ENCODE measurements at regions not wholly inside any gene's neighbourhood (a gene's known extent, or its start where the extent isn't known, plus 50 kb on each side); places are given as distances from the start of the nearest gene placed in this dataset.

DNA sequence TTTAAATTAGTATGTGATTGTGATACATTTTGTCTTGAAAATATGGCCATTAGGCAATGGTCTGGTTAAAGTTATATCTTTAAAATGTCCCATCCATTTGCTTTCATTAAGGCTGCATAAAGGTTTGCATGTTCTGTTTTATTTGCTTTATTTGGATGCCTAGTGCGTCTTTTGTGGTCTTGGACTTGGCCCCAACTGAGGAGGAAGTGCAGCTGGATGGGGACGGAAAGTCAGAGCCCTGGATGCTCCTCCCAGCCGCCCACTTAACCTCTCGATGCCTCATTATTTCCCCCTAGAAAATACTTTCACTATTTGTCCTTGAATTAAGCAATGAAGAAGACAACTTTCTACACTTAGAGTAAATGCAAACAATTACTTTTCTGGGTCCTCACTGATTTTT is 898.2 kb downstream of the MCTP2 start:
- POLR2A ChIA-PET = no interaction called here

DNA sequence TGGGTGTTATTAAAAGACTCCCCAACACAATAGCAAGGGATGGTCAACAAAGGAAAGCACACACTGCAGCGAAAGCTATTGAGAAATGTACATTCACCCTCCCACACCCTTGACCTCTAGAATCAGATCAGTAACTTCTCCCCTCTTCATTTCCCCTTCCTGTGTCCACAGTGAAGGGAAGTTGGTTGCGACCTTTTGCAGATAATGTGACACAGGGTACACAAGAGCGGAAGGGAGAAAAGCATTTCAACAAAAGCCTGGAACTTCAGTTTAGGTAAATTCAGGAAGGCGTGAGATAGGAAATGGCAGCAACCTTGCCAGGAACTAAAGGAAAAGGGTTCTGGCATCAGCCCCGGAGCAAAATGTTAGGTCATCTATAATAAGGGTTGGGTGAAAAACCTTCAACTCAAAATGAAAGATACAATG is 899.8 kb downstream of the MCTP2 start:
- DNase-seq = no peak
- no peak overlapping the region for H3K4me3 ChIP-seq (ENCODE audit: low read depth in 2 of 2, low read length in 1 of 2)
- WGBS (ENCODE audit: low lambda C conversion rate) = 19% methylated on average over 5 of the region's 5 CpGs
- no peaks in the 10 kb centered on the region for H3K4me1 ChIP-seq (ENCODE audit: control insufficient read depth in 1 of 2, insufficient read depth in 2 of 2, low read depth in 1 of 2, low read length in 1 of 2)
- no peaks in the 10 kb centered on the region for H3K9me2 ChIP-seq
- no peak overlapping the region for H3K4me2 ChIP-seq
- no peaks in the 10 kb centered on the region for H3F3A ChIP-seq (replicated peaks; ENCODE audit: insufficient read depth)
- ChIA-PET POLR2A (no interaction called here), CTCF (no interaction called here)
- no peaks in the 10 kb centered on the region for H4K20me1 ChIP-seq (ENCODE audit: insufficient read depth)
- H3K9ac ChIP-seq = no peak overlapping the region
- no peak overlapping the region for H3K27ac ChIP-seq (ENCODE audit: low read depth in 2 of 2, low read length in 1 of 2)
- H3K9me3 ChIP-seq = no peaks in the 10 kb centered on the region
- H2AFZ ChIP-seq (ENCODE audit: low read depth) = no peak overlapping the region
- TF ChIP-seq GABPA (IDR thresholded peaks at IDR 0.05; ENCODE audit: low read depth) (no peak), NFIC (IDR thresholded peaks at IDR 0.05; ENCODE audit: borderline replicate concordance) (no peak), GATA2 (CRISPR knock-in tag; IDR thresholded peaks at IDR 0.05) (no peak)
- TF ChIP-seq, protein P1, sequence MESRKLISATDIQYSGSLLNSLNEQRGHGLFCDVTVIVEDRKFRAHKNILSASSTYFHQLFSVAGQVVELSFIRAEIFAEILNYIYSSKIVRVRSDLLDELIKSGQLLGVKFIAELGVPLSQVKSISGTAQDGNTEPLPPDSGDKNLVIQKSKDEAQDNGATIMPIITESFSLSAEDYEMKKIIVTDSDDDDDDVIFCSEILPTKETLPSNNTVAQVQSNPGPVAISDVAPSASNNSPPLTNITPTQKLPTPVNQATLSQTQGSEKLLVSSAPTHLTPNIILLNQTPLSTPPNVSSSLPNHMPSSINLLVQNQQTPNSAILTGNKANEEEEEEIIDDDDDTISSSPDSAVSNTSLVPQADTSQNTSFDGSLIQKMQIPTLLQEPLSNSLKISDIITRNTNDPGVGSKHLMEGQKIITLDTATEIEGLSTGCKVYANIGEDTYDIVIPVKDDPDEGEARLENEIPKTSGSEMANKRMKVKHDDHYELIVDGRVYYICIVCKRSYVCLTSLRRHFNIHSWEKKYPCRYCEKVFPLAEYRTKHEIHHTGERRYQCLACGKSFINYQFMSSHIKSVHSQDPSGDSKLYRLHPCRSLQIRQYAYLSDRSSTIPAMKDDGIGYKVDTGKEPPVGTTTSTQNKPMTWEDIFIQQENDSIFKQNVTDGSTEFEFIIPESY (IDR thresholded peaks at IDR 0.05; ENCODE audit: borderline replicate concordance, low read depth) = no peak
- H3K27me3 ChIP-seq (ENCODE audit: insufficient read depth) = no peaks in the 10 kb centered on the region
- H3K36me3 ChIP-seq (replicated peaks in 1 of 2; ENCODE audit: control insufficient read depth in 1 of 2, insufficient read depth in 2 of 2, low read length in 1 of 2) = no peaks in the 10 kb centered on the region
- no peaks in the 10 kb centered on the region for H3K79me2 ChIP-seq (ENCODE audit: insufficient read depth)

More for the DNA sequence above, 898.2 kb downstream of the MCTP2 start:
- Histone ChIP-seq H3K4me3 (ENCODE audit: low read depth in 2 of 2, low read length in 1 of 2) (no peak overlapping the region), H2AFZ (ENCODE audit: low read depth) (no peak overlapping the region), H3K9ac (no peak overlapping the region), H3K27ac (ENCODE audit: low read depth in 2 of 2, low read length in 1 of 2) (no peak overlapping the region), H3K27me3 (ENCODE audit: insufficient read depth) (no peaks in the 10 kb centered on the region), H3K4me1 (ENCODE audit: control insufficient read depth in 1 of 2, insufficient read depth in 2 of 2, low read depth in 1 of 2, low read length in 1 of 2) (no peaks in the 10 kb centered on the region), H3K9me2 (no peaks in the 10 kb centered on the region), H3K79me2 (ENCODE audit: insufficient read depth) (no peaks in the 10 kb centered on the region), H3K36me3 (replicated peaks in 1 of 2; ENCODE audit: control insufficient read depth in 1 of 2, insufficient read depth in 2 of 2, low read length in 1 of 2) (no peaks in the 10 kb centered on the region), H3K4me2 (no peak overlapping the region), H3F3A (replicated peaks; ENCODE audit: insufficient read depth) (no peaks in the 10 kb centered on the region), H3K9me3 (no peaks in the 10 kb centered on the region), H4K20me1 (ENCODE audit: insufficient read depth) (no peaks in the 10 kb centered on the region)
- WGBS (ENCODE audit: low lambda C conversion rate) = 1% methylated on average over 4 of the region's 4 CpGs
- TF ChIP-seq FOXM1 (IDR thresholded peaks at IDR 0.05; ENCODE audit: low read depth) (no peak), JUND (IDR thresholded peaks at IDR 0.05) (no peak), MEF2A (IDR thresholded peaks at IDR 0.05; ENCODE audit: borderline replicate concordance, low read depth) (no peak), ELF1 (IDR thresholded peaks at IDR 0.05) (no peak), RCOR1 (IDR thresholded peaks at IDR 0.05; ENCODE audit: low read length) (no peak), TCF12 (IDR thresholded peaks at IDR 0.05) (no peak), FOXJ3 (CRISPR knock-in tag; IDR thresholded peaks at IDR 0.05) (no peak), GABPA (IDR thresholded peaks at IDR 0.05; ENCODE audit: low read depth) (no peak)
- TF ChIP-seq, protein P2, sequence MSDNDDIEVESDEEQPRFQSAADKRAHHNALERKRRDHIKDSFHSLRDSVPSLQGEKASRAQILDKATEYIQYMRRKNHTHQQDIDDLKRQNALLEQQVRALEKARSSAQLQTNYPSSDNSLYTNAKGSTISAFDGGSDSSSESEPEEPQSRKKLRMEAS (IDR thresholded peaks at IDR 0.05; ENCODE audit: low read depth) = no peak
- TF ChIP-seq, protein P3, sequence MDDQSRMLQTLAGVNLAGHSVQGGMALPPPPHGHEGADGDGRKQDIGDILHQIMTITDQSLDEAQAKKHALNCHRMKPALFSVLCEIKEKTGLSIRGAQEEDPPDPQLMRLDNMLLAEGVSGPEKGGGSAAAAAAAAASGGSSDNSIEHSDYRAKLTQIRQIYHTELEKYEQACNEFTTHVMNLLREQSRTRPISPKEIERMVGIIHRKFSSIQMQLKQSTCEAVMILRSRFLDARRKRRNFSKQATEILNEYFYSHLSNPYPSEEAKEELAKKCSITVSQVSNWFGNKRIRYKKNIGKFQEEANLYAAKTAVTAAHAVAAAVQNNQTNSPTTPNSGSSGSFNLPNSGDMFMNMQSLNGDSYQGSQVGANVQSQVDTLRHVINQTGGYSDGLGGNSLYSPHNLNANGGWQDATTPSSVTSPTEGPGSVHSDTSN (IDR thresholded peaks at IDR 0.05) = no peak
- DNase-seq = no peak
- CTCF ChIA-PET = no interaction called here
